DND-41 (cell line): ENCODE measurements at regions not wholly inside any gene's neighbourhood (a gene's known extent, or its start where the extent isn't known, plus 50 kb on each side); places are given as distances from the start of the nearest gene placed in this dataset.

Experiments used
- EZH2 ChIP-seq: IDR thresholded peaks from 3 replicates; pipeline ENCODE4 v1.6.1; 2012; ENCODE audit warnings: borderline replicate concordance, low read depth, mild to moderate bottlenecking, moderate library complexity, low read length, inconsistent platforms; ENCODE audit not compliant: severe bottlenecking
- TF ChIP-seq, protein P1 (sequence below): IDR thresholded peaks from 2 replicates; pipeline ENCODE4 v1.5.1; 2012; ENCODE audit warnings: borderline replicate concordance, low read length, moderate library complexity, mild to moderate bottlenecking; ENCODE audit not compliant: poor library complexity, severe bottlenecking; ENCODE audit errors: extremely low read depth

DNA sequence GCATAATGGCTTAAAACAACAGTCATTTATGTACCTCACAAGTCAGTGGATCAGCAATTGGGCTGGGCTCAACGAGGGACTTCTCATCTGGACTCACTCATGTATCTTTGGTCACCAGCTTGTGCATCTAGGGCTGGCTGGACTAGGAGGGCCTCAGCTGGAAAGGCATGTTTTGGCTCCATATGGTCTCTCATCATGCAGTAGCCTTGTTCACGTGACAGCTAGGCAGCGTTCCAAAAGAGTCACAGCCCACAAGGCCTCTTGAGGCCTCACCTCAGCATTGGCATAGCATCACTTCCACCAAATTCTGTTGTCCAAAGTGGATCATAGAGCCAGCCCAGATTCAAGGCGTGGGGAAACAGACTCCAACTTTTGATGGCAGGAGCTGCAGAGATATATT, 110.1 kb downstream of the MAFB start:
- TF ChIP-seq, protein P1, sequence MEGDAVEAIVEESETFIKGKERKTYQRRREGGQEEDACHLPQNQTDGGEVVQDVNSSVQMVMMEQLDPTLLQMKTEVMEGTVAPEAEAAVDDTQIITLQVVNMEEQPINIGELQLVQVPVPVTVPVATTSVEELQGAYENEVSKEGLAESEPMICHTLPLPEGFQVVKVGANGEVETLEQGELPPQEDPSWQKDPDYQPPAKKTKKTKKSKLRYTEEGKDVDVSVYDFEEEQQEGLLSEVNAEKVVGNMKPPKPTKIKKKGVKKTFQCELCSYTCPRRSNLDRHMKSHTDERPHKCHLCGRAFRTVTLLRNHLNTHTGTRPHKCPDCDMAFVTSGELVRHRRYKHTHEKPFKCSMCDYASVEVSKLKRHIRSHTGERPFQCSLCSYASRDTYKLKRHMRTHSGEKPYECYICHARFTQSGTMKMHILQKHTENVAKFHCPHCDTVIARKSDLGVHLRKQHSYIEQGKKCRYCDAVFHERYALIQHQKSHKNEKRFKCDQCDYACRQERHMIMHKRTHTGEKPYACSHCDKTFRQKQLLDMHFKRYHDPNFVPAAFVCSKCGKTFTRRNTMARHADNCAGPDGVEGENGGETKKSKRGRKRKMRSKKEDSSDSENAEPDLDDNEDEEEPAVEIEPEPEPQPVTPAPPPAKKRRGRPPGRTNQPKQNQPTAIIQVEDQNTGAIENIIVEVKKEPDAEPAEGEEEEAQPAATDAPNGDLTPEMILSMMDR: no peak
- no peak for TF ChIP-seq EZH2
